GM23338 (cell line): ENCODE measurements at regions not wholly inside any gene's neighbourhood (a gene's known extent, or its start where the extent isn't known, plus 50 kb on each side); places are given as distances from the start of the nearest gene placed in this dataset.
A peak's percentile ranks its signal among the peaks of the same experiment; 100 is the strongest.

Source experiments
- ATAC-seq: fragments of 200-7000 bp; cut with Tn5 transposase; 3 replicates; pipeline ENCODE4 v1.9.1; 2020
- DNase-seq: peaks from one replicate; pipeline ENCODE4 v3.0.0-alpha.2; 2015; ENCODE audit warnings: low spot score
- H2AFZ ChIP-seq: fragments of 200-600 bp; sonication (generic); 2 replicates; pipeline ENCODE4 v1.8.0; 2016; ENCODE audit warnings: antibody characterized with exemption, mild to moderate bottlenecking, moderate library complexity
- H3F3A ChIP-seq: fragments of 200-600 bp; sonication (generic); replicated peaks from 2 replicates; pipeline ENCODE4 v1.8.0; 2017; ENCODE audit warnings: antibody characterized with exemption, mixed run types, low read depth
- H3K27ac ChIP-seq: fragments of 200-600 bp; sonication (generic); 2 replicates; pipeline ENCODE4 v1.6.1; 2016; ENCODE audit warnings: low read depth
- H3K27me3 ChIP-seq: fragments of 200-600 bp; sonication (generic); 2 replicates; pipeline ENCODE4 v1.8.0; 2016; ENCODE audit warnings: mild to moderate bottlenecking, mixed run types, moderate library complexity; ENCODE audit not compliant: insufficient read depth
- H3K36me3 ChIP-seq: fragments of 200-600 bp; sonication (generic); 2 replicates; pipeline ENCODE4 v1.8.0; 2016; ENCODE audit warnings: mild to moderate bottlenecking; ENCODE audit not compliant: insufficient read depth
- H3K4me1 ChIP-seq: fragments of 200-600 bp; sonication (generic); 2 replicates; pipeline ENCODE4 v1.8.0; 2016; ENCODE audit warnings: mild to moderate bottlenecking, moderate library complexity; ENCODE audit not compliant: insufficient read depth
- H3K4me2 ChIP-seq: fragments of 200-600 bp; sonication (generic); 2 replicates; pipeline ENCODE4 v1.7.1; 2017; ENCODE audit warnings: mixed run types
- H3K4me3 ChIP-seq: fragments of 200-600 bp; sonication (generic); 2 replicates; pipeline ENCODE4 v1.6.1; 2016; ENCODE audit warnings: mixed run types
- H3K79me2 ChIP-seq: fragments of 200-600 bp; sonication (generic); replicated peaks from 2 replicates; pipeline ENCODE4 v1.8.0; 2017; ENCODE audit warnings: mild to moderate bottlenecking; ENCODE audit not compliant: insufficient read depth
- H3K9me2 ChIP-seq: fragments of 200-600 bp; sonication (generic); 2 replicates; pipeline ENCODE4 v1.8.0; 2017; ENCODE audit not compliant: insufficient read depth
- H4K20me1 ChIP-seq: fragments of 200-600 bp; sonication (generic); replicated peaks from 2 replicates; pipeline ENCODE4 v1.8.0; 2017; ENCODE audit warnings: mild to moderate bottlenecking; ENCODE audit not compliant: insufficient read depth
- H3K27ac Mint-ChIP-seq: 2 replicates; pipeline ENCODE4 v1.8.0; 2020; ENCODE audit warnings: inconsistent platforms, mild to moderate bottlenecking, moderate library complexity, mixed read lengths
- H3K27me3 Mint-ChIP-seq: 3 replicates; pipeline ENCODE4 v1.8.0; 2022; ENCODE audit warnings: low read depth, mild to moderate bottlenecking, moderate library complexity, mixed read lengths, inconsistent platforms; ENCODE audit not compliant: insufficient read depth, poor library complexity
- H3K36me3 Mint-ChIP-seq: 3 replicates; pipeline ENCODE4 v1.8.0; 2021; ENCODE audit warnings: low read depth, mild to moderate bottlenecking, inconsistent platforms, moderate library complexity, mixed read lengths
- H3K4me1 Mint-ChIP-seq: 3 replicates; pipeline ENCODE4 v1.8.0; 2020; ENCODE audit warnings: mild to moderate bottlenecking, inconsistent platforms, mixed read lengths
- H3K4me3 Mint-ChIP-seq: 3 replicates; pipeline ENCODE4 v1.8.0; 2021; ENCODE audit warnings: moderate library complexity, mild to moderate bottlenecking, inconsistent platforms, mixed read lengths
- H3K9me3 Mint-ChIP-seq: 3 replicates; pipeline ENCODE4 v1.8.0; 2020; ENCODE audit warnings: moderate library complexity, mild to moderate bottlenecking, inconsistent platforms, mixed read lengths
- CREB1 ChIP-seq: fragments of 250-450 bp; sonication (Bioruptor Pico); IDR thresholded peaks from 2 replicates; pipeline ENCODE4 v1.5.0; 2020; ENCODE audit warnings: low read depth, mild to moderate bottlenecking, moderate library complexity
- ETS1 ChIP-seq: IDR thresholded peaks from 2 replicates; pipeline ENCODE4 v1.6.1; 2016; ENCODE audit warnings: antibody characterized with exemption
- EZH2 ChIP-seq: fragments of 200-600 bp; sonication (generic); IDR thresholded peaks from one replicate; pipeline ENCODE4 v1.8.0; 2017; ENCODE audit warnings: antibody characterized with exemption, mild to moderate bottlenecking, low read depth; ENCODE audit not compliant: unreplicated experiment
- EZH2phosphoT487 ChIP-seq: fragments of 200-600 bp; sonication (generic); IDR thresholded peaks from one replicate; pipeline ENCODE4 v1.8.1; 2018; ENCODE audit warnings: antibody characterized with exemption; ENCODE audit not compliant: unreplicated experiment
- JUNB ChIP-seq: IDR thresholded peaks from one replicate; pipeline ENCODE4 v1.6.1; 2016; ENCODE audit warnings: antibody characterized with exemption; ENCODE audit not compliant: unreplicated experiment
- NANOG ChIP-seq: IDR thresholded peaks from 2 replicates; pipeline ENCODE4 v1.6.1; 2016; ENCODE audit warnings: antibody characterized with exemption, borderline replicate concordance
- POLR2AphosphoS5 ChIP-seq: IDR thresholded peaks from 2 replicates; pipeline ENCODE4 v1.6.1; 2016; ENCODE audit warnings: antibody characterized with exemption, low read depth
- REST ChIP-seq: IDR thresholded peaks from one replicate; pipeline ENCODE4 v1.6.1; 2018; ENCODE audit warnings: antibody characterized with exemption; ENCODE audit not compliant: unreplicated experiment
- STAT1 ChIP-seq: IDR thresholded peaks from one replicate; pipeline ENCODE4 v1.6.1; 2016; ENCODE audit warnings: antibody characterized with exemption; ENCODE audit not compliant: unreplicated experiment
- ZNF114 ChIP-seq: fragments of 250-450 bp; sonication (Bioruptor Pico); IDR thresholded peaks from 2 replicates; pipeline ENCODE4 v1.5.0; 2020; ENCODE audit warnings: mild to moderate bottlenecking, moderate library complexity
- ZNF331 ChIP-seq: fragments of 250-450 bp; sonication (Bioruptor Pico); IDR thresholded peaks from 2 replicates; pipeline ENCODE4 v1.5.0; 2020; ENCODE audit warnings: low read depth, mild to moderate bottlenecking, moderate library complexity

- Mint-ChIP-seq H3K36me3 (no peaks in the 10 kb centered on the region), H3K4me3 (no peak overlapping the region), H3K27ac (no peak overlapping the region), H3K9me3 (no peaks in the 10 kb centered on the region), H3K27me3 (no peaks in the 10 kb centered on the region), H3K4me1 (peaks cover 3% of the 10 kb centered on the region)
- Histone ChIP-seq H3K4me3 (no peak overlapping the region), H3F3A (no peaks in the 10 kb centered on the region), H3K4me2 (no peak overlapping the region), H3K36me3 (no peaks in the 10 kb centered on the region), H3K79me2 (no peaks in the 10 kb centered on the region), H2AFZ (peak overlapping the region; percentile 19; the same call in 1 of the 2 replicates), H3K4me1 (no peaks in the 10 kb centered on the region), H3K27me3 (no peaks in the 10 kb centered on the region), H4K20me1 (no peaks in the 10 kb centered on the region), H3K9me2 (no peaks in the 10 kb centered on the region), H3K27ac (no peak overlapping the region)
- ATAC-seq (no peak), DNase-seq (no peak)
- no peak for TF ChIP-seq CREB1
- no peak for TF ChIP-seq NANOG
- TF ChIP-seq EZH2phosphoT487, result no peak
- no peak for TF ChIP-seq ZNF331 (CRISPR knock-in tag)
- TF ChIP-seq JUNB, result no peak
- TF ChIP-seq STAT1, result no peak
- no peak for TF ChIP-seq REST
- TF ChIP-seq EZH2, result no peak
- TF ChIP-seq POLR2AphosphoS5, result no peak
- no peak for TF ChIP-seq ETS1
- TF ChIP-seq ZNF114 (CRISPR knock-in tag), result no peak
These were observed 302.5 kb downstream of the SH3GL2 start for GRCh38 chr9:17881371-17881770.

- Mint-ChIP-seq H3K36me3 (no peaks in the 10 kb centered on the region), H3K9me3 (no peaks in the 10 kb centered on the region), H3K4me1 (peaks cover 3% of the 10 kb centered on the region), H3K27me3 (no peaks in the 10 kb centered on the region), H3K27ac (no peak overlapping the region), H3K4me3 (no peak overlapping the region)
- Histone ChIP-seq H3K79me2 (no peaks in the 10 kb centered on the region), H3K27me3 (no peaks in the 10 kb centered on the region), H3K4me3 (no peak overlapping the region), H3K36me3 (no peaks in the 10 kb centered on the region), H3K27ac (no peak overlapping the region), H3K4me2 (no peak overlapping the region), H3F3A (no peaks in the 10 kb centered on the region), H4K20me1 (no peaks in the 10 kb centered on the region), H2AFZ (no peak overlapping the region), H3K9me2 (no peaks in the 10 kb centered on the region), H3K4me1 (no peaks in the 10 kb centered on the region)
- ATAC-seq (no peak), DNase-seq (no peak)
- no peak for TF ChIP-seq EZH2
- no peak for TF ChIP-seq ETS1
- no peak for TF ChIP-seq REST
- no peak for TF ChIP-seq CREB1
- TF ChIP-seq EZH2phosphoT487, result no peak
- no peak for TF ChIP-seq JUNB
These were observed 304.1 kb downstream of the SH3GL2 start for GRCh38 chr9:17882688-17883594.
